ENCODE measurements at regions not wholly inside any gene's neighbourhood (a gene's known extent, or its start where the extent isn't known, plus 50 kb on each side); places are given as distances from the start of the nearest gene placed in this dataset.

DNA sequence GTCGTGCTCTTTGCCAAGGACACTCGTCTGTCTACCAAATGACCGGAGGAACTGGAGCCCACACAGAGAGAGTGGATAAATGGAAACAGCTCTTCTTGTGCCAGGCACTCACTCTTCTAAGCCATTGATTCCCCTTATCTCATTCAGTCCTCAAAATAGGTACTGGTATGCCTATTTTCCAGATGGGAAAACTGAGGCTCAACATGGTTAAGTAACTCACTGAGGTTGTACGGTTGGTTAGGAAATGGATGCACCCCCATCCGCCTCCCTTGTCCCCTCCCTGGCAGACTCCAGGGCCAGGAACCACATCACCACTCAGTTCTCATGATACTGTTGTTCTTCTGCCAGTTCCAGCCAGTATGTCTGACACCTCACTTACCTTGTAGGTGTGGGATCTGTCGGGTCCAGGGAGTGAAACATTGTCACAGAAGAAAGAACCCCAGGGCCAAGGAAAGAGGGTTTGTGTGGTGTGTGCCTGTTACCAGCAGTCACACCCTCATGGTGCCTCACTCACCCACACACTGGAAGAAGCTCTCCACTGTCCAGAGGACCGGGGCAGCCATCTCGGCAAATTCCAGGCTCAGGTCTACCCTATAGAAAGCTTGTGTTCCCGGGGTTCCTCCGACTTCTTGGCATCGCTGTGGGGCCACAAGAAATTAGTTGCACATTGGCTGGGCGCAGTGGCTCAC, 58.8 kb upstream of the TARDBP start:
- TF ChIP-seq POLR2AphosphoS5 (IDR thresholded peaks at IDR 0.05; ENCODE audit: insufficient read depth in 1 of 2, low read depth in 1 of 2) (no peak), POLR2A (IDR thresholded peaks at IDR 0.05) (no peak)
- TF ChIP-seq, protein P1, sequence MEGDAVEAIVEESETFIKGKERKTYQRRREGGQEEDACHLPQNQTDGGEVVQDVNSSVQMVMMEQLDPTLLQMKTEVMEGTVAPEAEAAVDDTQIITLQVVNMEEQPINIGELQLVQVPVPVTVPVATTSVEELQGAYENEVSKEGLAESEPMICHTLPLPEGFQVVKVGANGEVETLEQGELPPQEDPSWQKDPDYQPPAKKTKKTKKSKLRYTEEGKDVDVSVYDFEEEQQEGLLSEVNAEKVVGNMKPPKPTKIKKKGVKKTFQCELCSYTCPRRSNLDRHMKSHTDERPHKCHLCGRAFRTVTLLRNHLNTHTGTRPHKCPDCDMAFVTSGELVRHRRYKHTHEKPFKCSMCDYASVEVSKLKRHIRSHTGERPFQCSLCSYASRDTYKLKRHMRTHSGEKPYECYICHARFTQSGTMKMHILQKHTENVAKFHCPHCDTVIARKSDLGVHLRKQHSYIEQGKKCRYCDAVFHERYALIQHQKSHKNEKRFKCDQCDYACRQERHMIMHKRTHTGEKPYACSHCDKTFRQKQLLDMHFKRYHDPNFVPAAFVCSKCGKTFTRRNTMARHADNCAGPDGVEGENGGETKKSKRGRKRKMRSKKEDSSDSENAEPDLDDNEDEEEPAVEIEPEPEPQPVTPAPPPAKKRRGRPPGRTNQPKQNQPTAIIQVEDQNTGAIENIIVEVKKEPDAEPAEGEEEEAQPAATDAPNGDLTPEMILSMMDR (IDR thresholded peaks at IDR 0.05), result no peak

Measured in vagina (tissue), 2 donors.